ENCODE measurements at regions not wholly inside any gene's neighbourhood (a gene's known extent, or its start where the extent isn't known, plus 50 kb on each side); places are given as distances from the start of the nearest gene placed in this dataset.
"Not testable (repeated sequence)": the region's sequence is repeated elsewhere in the genome, so short reads cannot be mapped to it uniquely, and the experiment has no call there.

GRCh38 chr5:39657943-39658342, 233.2 kb upstream of the DAB2 start:
- TF ChIP-seq CTCF (IDR thresholded peaks at IDR 0.05; ENCODE audit: insufficient read depth, low read length, poor library complexity, severe bottlenecking): no peak
- no peaks in the 10 kb centered on the region for H3K36me3 ChIP-seq (ENCODE audit: control insufficient read depth, insufficient read depth, low read length)
- H3K4me3 ChIP-seq (replicated peaks; ENCODE audit: low read depth, low read length): no peak overlapping the region
- H3K27me3 ChIP-seq (replicated peaks; ENCODE audit: control insufficient read depth, insufficient read depth, low read length): no peaks in the 10 kb centered on the region
- DNase-seq (ENCODE audit: extremely low read depth, insufficient read length): no peak

- DNase-seq (ENCODE audit: extremely low read depth, insufficient read length): no peak
- Histone ChIP-seq H3K27me3 (replicated peaks; ENCODE audit: control insufficient read depth, insufficient read depth, low read length) (no peaks in the 10 kb centered on the region), H3K36me3 (ENCODE audit: control insufficient read depth, insufficient read depth, low read length) (no peaks in the 10 kb centered on the region), H3K4me3 (replicated peaks; ENCODE audit: low read depth, low read length) (no peak overlapping the region)
- TF ChIP-seq CTCF (IDR thresholded peaks at IDR 0.05; ENCODE audit: insufficient read depth, low read length, poor library complexity, severe bottlenecking): no peak
These were observed 231.8 kb upstream of the DAB2 start for GRCh38 chr5:39656600-39656999.

GRCh38 chr5:39654715-39655114, 229.9 kb upstream of the DAB2 start:
- no peak for DNase-seq (ENCODE audit: extremely low read depth, insufficient read length)
- Histone ChIP-seq H3K4me3 (replicated peaks; ENCODE audit: low read depth, low read length) (no peak overlapping the region), H3K27me3 (replicated peaks; ENCODE audit: control insufficient read depth, insufficient read depth, low read length) (no peaks in the 10 kb centered on the region), H3K36me3 (ENCODE audit: control insufficient read depth, insufficient read depth, low read length) (no peaks in the 10 kb centered on the region)
- no peak for TF ChIP-seq CTCF (IDR thresholded peaks at IDR 0.05; ENCODE audit: insufficient read depth, low read length, poor library complexity, severe bottlenecking)

- not testable (repeated sequence) for H3K36me3 ChIP-seq (ENCODE audit: control insufficient read depth, insufficient read depth, low read length); DNase-seq (ENCODE audit: extremely low read depth, insufficient read length); H3K27me3 ChIP-seq (replicated peaks; ENCODE audit: control insufficient read depth, insufficient read depth, low read length); H3K4me3 ChIP-seq (replicated peaks; ENCODE audit: low read depth, low read length)
These were observed 227.7 kb upstream of the DAB2 start for GRCh38 chr5:39652481-39652880.

- no peak for DNase-seq (ENCODE audit: extremely low read depth, insufficient read length)
- no peak for TF ChIP-seq CTCF (IDR thresholded peaks at IDR 0.05; ENCODE audit: insufficient read depth, low read length, poor library complexity, severe bottlenecking)
- no peaks in the 10 kb centered on the region for H3K36me3 ChIP-seq (ENCODE audit: control insufficient read depth, insufficient read depth, low read length)
- no peak overlapping the region for H3K4me3 ChIP-seq (replicated peaks; ENCODE audit: low read depth, low read length)
- H3K27me3 ChIP-seq (replicated peaks; ENCODE audit: control insufficient read depth, insufficient read depth, low read length): no peaks in the 10 kb centered on the region
These were observed 227.3 kb upstream of the DAB2 start for GRCh38 chr5:39652036-39652435.

- no peaks in the 10 kb centered on the region for H3K27me3 ChIP-seq (replicated peaks; ENCODE audit: control insufficient read depth, insufficient read depth, low read length)
- H3K36me3 ChIP-seq (ENCODE audit: control insufficient read depth, insufficient read depth, low read length): no peaks in the 10 kb centered on the region
- DNase-seq (ENCODE audit: extremely low read depth, insufficient read length): no peak
- no peak for TF ChIP-seq CTCF (IDR thresholded peaks at IDR 0.05; ENCODE audit: insufficient read depth, low read length, poor library complexity, severe bottlenecking)
- H3K4me3 ChIP-seq (replicated peaks; ENCODE audit: low read depth, low read length): no peak overlapping the region
These were observed 225.4 kb upstream of the DAB2 start for GRCh38 chr5:39650008-39650762.
